ENCODE measurements at regions not wholly inside any gene's neighbourhood (a gene's known extent, or its start where the extent isn't known, plus 50 kb on each side); places are given as distances from the start of the nearest gene placed in this dataset.

- DNase-seq (ENCODE audit: low read depth): no peak
- no peak for TF ChIP-seq CTCF (IDR thresholded peaks at IDR 0.05; ENCODE audit: insufficient read depth, low read length)
- no peak overlapping the region for H3K4me3 ChIP-seq (ENCODE audit: low read depth, low read length)
Observed at GRCh38 chr2:173747035-173747434, 218.1 kb downstream of the SP3 start.

GRCh38 chr2:173749315-173749714 is 215.9 kb downstream of the SP3 start:
- TF ChIP-seq CTCF (IDR thresholded peaks at IDR 0.05; ENCODE audit: insufficient read depth, low read length): peak; percentile 67
- H3K4me3 ChIP-seq (ENCODE audit: low read depth, low read length): no peak overlapping the region
- DNase-seq (ENCODE audit: low read depth): peak; percentile 73

GRCh38 chr2:173750353-173750801 is 214.8 kb downstream of the SP3 start:
- peak; percentile 41 for DNase-seq (ENCODE audit: low read depth)
- TF ChIP-seq CTCF (IDR thresholded peaks at IDR 0.05; ENCODE audit: insufficient read depth, low read length): peak; percentile 24
- no peak overlapping the region for H3K4me3 ChIP-seq (ENCODE audit: low read depth, low read length)

GRCh38 chr2:173750831-173751230 is 214.3 kb downstream of the SP3 start:
- no peak for DNase-seq (ENCODE audit: low read depth)
- no peak overlapping the region for H3K4me3 ChIP-seq (ENCODE audit: low read depth, low read length)
- no peak for TF ChIP-seq CTCF (IDR thresholded peaks at IDR 0.05; ENCODE audit: insufficient read depth, low read length)

- no peak for TF ChIP-seq CTCF (IDR thresholded peaks at IDR 0.05; ENCODE audit: insufficient read depth, low read length)
- DNase-seq (ENCODE audit: low read depth): no peak
- H3K4me3 ChIP-seq (ENCODE audit: low read depth, low read length): no peak overlapping the region
Observed at GRCh38 chr2:173751245-173751975, 213.8 kb downstream of the SP3 start.

GRCh38 chr2:173752152-173752551 is 213.0 kb downstream of the SP3 start:
- peak; percentile 44 for DNase-seq (ENCODE audit: low read depth)
- TF ChIP-seq CTCF (IDR thresholded peaks at IDR 0.05; ENCODE audit: insufficient read depth, low read length): peak; percentile 59
- no peak overlapping the region for H3K4me3 ChIP-seq (ENCODE audit: low read depth, low read length)

- no peak for DNase-seq (ENCODE audit: low read depth)
- TF ChIP-seq CTCF (IDR thresholded peaks at IDR 0.05; ENCODE audit: insufficient read depth, low read length): no peak
- H3K4me3 ChIP-seq (ENCODE audit: low read depth, low read length): no peak overlapping the region
Observed at GRCh38 chr2:173753441-173753840, 211.7 kb downstream of the SP3 start.
